ENCODE measurements at regions not wholly inside any gene's neighbourhood (a gene's known extent, or its start where the extent isn't known, plus 50 kb on each side); places are given as distances from the start of the nearest gene placed in this dataset.

DNA sequence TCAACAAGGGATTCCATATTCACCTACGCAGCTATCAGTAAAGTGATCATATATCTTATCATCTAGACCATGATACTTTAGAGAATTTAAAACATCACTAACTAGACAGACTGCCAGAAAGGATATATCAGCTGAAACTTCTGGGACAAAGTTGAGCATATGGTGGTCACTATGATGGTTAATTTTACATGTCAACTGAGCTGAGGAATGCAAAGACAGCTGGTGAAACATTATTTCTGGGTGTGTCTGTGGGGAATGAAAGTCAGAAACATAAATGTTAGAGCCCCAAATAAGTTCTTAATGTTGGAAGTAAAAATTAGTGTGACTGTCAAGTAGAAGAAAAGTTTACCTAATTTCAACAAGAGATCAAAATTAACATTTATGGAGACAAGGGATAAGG, 440.0 kb upstream of the IRAK1BP1 start:
- Histone ChIP-seq H3K36me3 (ENCODE audit: control insufficient read depth in 4 of 4, insufficient read depth in 3 of 4, low read depth in 1 of 4, low read length in 3 of 4) (no peaks in the 10 kb centered on the region), H3K27me3 (ENCODE audit: control insufficient read depth in 4 of 4, insufficient read depth in 4 of 4, low read length in 3 of 4) (no peaks in the 10 kb centered on the region), H3K27ac (ENCODE audit: low read depth in 1 of 2, low read length in 2 of 2) (no peak overlapping the region), H3K9me3 (ENCODE audit: control insufficient read depth in 4 of 4, low read length in 3 of 4) (no peaks in the 10 kb centered on the region), H3K9ac (ENCODE audit: low read depth in 1 of 2, low read length in 2 of 2) (no peak overlapping the region), H3K4me3 (ENCODE audit: low read depth in 1 of 3, low read length in 3 of 3) (no peak overlapping the region), H3K4me1 (ENCODE audit: control insufficient read depth in 4 of 4, insufficient read depth in 4 of 4, low read length in 3 of 4) (no peaks in the 10 kb centered on the region)
- WGBS: 87% methylated on average over 1 of the region's 1 CpG
- TF ChIP-seq RXRA (IDR thresholded peaks at IDR 0.05) (no peak), JUND (IDR thresholded peaks at IDR 0.05) (no peak), SP1 (IDR thresholded peaks at IDR 0.05) (no peak), GABPA (IDR thresholded peaks at IDR 0.05 in 1 of 2, conservative IDR thresholded peaks at IDR 0.05 in 1 of 2) (no peak), FOXA2 (IDR thresholded peaks at IDR 0.05) (no peak), TAF1 (conservative IDR thresholded peaks at IDR 0.05) (no peak), EGR1 (IDR thresholded peaks at IDR 0.05; ENCODE audit: low read depth in 2 of 2) (no peak), HNF4A (conservative IDR thresholded peaks at IDR 0.05) (no peak), HNF4G (IDR thresholded peaks at IDR 0.05) (no peak), FOXA1 (IDR thresholded peaks at IDR 0.05) (no peak)
- TF ChIP-seq, protein P1, sequence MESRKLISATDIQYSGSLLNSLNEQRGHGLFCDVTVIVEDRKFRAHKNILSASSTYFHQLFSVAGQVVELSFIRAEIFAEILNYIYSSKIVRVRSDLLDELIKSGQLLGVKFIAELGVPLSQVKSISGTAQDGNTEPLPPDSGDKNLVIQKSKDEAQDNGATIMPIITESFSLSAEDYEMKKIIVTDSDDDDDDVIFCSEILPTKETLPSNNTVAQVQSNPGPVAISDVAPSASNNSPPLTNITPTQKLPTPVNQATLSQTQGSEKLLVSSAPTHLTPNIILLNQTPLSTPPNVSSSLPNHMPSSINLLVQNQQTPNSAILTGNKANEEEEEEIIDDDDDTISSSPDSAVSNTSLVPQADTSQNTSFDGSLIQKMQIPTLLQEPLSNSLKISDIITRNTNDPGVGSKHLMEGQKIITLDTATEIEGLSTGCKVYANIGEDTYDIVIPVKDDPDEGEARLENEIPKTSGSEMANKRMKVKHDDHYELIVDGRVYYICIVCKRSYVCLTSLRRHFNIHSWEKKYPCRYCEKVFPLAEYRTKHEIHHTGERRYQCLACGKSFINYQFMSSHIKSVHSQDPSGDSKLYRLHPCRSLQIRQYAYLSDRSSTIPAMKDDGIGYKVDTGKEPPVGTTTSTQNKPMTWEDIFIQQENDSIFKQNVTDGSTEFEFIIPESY (IDR thresholded peaks at IDR 0.05): no peak
- TF ChIP-seq, protein P2, sequence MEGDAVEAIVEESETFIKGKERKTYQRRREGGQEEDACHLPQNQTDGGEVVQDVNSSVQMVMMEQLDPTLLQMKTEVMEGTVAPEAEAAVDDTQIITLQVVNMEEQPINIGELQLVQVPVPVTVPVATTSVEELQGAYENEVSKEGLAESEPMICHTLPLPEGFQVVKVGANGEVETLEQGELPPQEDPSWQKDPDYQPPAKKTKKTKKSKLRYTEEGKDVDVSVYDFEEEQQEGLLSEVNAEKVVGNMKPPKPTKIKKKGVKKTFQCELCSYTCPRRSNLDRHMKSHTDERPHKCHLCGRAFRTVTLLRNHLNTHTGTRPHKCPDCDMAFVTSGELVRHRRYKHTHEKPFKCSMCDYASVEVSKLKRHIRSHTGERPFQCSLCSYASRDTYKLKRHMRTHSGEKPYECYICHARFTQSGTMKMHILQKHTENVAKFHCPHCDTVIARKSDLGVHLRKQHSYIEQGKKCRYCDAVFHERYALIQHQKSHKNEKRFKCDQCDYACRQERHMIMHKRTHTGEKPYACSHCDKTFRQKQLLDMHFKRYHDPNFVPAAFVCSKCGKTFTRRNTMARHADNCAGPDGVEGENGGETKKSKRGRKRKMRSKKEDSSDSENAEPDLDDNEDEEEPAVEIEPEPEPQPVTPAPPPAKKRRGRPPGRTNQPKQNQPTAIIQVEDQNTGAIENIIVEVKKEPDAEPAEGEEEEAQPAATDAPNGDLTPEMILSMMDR (IDR thresholded peaks at IDR 0.05; ENCODE audit: low read depth, low read length, missing input control): no peak
- TF ChIP-seq, protein P3, sequence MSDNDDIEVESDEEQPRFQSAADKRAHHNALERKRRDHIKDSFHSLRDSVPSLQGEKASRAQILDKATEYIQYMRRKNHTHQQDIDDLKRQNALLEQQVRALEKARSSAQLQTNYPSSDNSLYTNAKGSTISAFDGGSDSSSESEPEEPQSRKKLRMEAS (IDR thresholded peaks at IDR 0.05): no peak
- TF ChIP-seq, protein P4, sequence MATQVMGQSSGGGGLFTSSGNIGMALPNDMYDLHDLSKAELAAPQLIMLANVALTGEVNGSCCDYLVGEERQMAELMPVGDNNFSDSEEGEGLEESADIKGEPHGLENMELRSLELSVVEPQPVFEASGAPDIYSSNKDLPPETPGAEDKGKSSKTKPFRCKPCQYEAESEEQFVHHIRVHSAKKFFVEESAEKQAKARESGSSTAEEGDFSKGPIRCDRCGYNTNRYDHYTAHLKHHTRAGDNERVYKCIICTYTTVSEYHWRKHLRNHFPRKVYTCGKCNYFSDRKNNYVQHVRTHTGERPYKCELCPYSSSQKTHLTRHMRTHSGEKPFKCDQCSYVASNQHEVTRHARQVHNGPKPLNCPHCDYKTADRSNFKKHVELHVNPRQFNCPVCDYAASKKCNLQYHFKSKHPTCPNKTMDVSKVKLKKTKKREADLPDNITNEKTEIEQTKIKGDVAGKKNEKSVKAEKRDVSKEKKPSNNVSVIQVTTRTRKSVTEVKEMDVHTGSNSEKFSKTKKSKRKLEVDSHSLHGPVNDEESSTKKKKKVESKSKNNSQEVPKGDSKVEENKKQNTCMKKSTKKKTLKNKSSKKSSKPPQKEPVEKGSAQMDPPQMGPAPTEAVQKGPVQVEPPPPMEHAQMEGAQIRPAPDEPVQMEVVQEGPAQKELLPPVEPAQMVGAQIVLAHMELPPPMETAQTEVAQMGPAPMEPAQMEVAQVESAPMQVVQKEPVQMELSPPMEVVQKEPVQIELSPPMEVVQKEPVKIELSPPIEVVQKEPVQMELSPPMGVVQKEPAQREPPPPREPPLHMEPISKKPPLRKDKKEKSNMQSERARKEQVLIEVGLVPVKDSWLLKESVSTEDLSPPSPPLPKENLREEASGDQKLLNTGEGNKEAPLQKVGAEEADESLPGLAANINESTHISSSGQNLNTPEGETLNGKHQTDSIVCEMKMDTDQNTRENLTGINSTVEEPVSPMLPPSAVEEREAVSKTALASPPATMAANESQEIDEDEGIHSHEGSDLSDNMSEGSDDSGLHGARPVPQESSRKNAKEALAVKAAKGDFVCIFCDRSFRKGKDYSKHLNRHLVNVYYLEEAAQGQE (IDR thresholded peaks at IDR 0.05): no peak
- TF ChIP-seq, protein P5, sequence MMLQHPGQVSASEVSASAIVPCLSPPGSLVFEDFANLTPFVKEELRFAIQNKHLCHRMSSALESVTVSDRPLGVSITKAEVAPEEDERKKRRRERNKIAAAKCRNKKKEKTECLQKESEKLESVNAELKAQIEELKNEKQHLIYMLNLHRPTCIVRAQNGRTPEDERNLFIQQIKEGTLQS (IDR thresholded peaks at IDR 0.05): no peak
- DNase-seq (ENCODE audit: low spot score): no peak

DNA sequence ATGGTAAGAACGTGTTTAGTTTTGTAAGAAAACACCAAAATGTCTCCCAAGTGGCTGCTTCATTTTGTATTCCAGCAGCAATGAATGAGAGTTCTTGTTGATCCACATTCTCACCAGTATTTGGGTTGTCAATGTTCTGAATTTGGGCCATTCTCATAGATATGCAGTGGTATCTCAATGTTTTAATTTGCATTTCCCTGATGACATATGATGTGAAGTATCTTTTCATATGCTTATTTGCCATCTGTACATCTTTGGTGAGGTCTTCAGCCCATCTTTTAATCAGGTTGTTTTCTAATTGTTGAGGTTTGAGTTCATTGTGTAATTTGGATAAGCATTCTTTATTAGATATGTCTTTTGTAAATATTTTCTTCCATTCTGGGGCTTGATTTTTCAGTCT, 436.8 kb upstream of the IRAK1BP1 start:
- H3K27ac ChIP-seq (ENCODE audit: low read depth in 1 of 2, low read length in 2 of 2): no peak overlapping the region
- DNase-seq (ENCODE audit: low spot score): no peak
- WGBS: 39% methylated on average over 1 of the region's 1 CpG
- H3K4me1 ChIP-seq (ENCODE audit: control insufficient read depth in 4 of 4, insufficient read depth in 4 of 4, low read length in 3 of 4): no peaks in the 10 kb centered on the region
- H3K9ac ChIP-seq (ENCODE audit: low read depth in 1 of 2, low read length in 2 of 2): no peak overlapping the region
- H3K36me3 ChIP-seq (ENCODE audit: control insufficient read depth in 4 of 4, insufficient read depth in 3 of 4, low read depth in 1 of 4, low read length in 3 of 4): no peaks in the 10 kb centered on the region
- H3K4me3 ChIP-seq (ENCODE audit: low read depth in 1 of 3, low read length in 3 of 3): no peak overlapping the region
- no peaks in the 10 kb centered on the region for H3K27me3 ChIP-seq (ENCODE audit: control insufficient read depth in 4 of 4, insufficient read depth in 4 of 4, low read length in 3 of 4)
- no peaks in the 10 kb centered on the region for H3K9me3 ChIP-seq (ENCODE audit: control insufficient read depth in 4 of 4, low read length in 3 of 4)
- TF ChIP-seq RAD21 (IDR thresholded peaks at IDR 0.05) (no peak), FOXA1 (IDR thresholded peaks at IDR 0.05) (no peak), HNF4A (conservative IDR thresholded peaks at IDR 0.05) (no peak), RXRA (IDR thresholded peaks at IDR 0.05) (no peak), TAF1 (conservative IDR thresholded peaks at IDR 0.05) (no peak), JUND (IDR thresholded peaks at IDR 0.05) (no peak), YY1 (IDR thresholded peaks at IDR 0.05) (no peak), FOXA2 (IDR thresholded peaks at IDR 0.05) (no peak), EGR1 (IDR thresholded peaks at IDR 0.05; ENCODE audit: low read depth in 2 of 2) (no peak)
- TF ChIP-seq, protein P4 (IDR thresholded peaks at IDR 0.05): no peak
- TF ChIP-seq, protein P1 (IDR thresholded peaks at IDR 0.05): no peak
